GM19395 (cell line): ENCODE measurements at regions not wholly inside any gene's neighbourhood (a gene's known extent, or its start where the extent isn't known, plus 50 kb on each side); places are given as distances from the start of the nearest gene placed in this dataset.

Experiments
- ATAC-seq: cut with Tn5 transposase; IDR thresholded peaks from one replicate; pipeline ENCODE4 v1.9.1; 2021; ENCODE audit warnings: mild to moderate bottlenecking, moderate library complexity; ENCODE audit not compliant: unreplicated experiment

DNA sequence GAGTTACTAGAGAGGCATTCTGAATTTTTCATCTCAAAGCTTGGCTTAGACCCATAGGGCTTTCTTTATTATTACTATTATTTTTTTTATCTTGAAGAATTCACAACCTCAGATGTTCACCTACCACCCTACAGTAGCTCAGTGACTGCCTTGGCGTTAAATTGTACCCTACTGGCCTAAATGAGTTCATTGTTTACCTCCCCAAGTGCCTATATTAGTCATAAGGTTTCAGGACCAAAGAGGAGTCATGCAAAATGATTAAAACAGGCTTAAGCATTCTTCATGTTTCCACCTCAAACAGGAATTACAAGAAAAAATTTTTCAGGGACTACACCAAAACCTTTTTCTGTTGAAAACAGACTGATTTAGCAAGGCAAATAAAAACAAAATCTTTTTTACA is 751.5 kb downstream of the SQOR start:
- no peak for ATAC-seq

DNA sequence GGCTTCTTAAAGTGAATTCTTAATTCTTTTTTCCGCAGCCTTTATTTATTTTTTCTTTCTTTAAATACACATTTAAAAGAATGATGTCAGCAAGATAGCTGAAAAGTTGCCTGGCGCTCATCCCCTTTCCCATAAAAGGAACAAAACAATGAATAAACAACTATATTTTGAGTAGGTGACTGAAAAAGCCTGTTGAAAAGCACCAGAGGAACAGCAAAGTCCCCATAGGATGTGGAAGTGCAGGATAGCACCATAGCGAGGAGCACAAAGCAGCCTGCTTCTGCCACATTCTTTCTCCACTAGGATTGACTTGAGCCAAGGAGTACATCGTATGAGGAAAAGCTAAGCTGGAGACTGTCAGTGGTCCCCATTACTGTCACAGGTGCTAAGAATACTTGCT is 754.9 kb downstream of the SQOR start:
- ATAC-seq: no peak

DNA sequence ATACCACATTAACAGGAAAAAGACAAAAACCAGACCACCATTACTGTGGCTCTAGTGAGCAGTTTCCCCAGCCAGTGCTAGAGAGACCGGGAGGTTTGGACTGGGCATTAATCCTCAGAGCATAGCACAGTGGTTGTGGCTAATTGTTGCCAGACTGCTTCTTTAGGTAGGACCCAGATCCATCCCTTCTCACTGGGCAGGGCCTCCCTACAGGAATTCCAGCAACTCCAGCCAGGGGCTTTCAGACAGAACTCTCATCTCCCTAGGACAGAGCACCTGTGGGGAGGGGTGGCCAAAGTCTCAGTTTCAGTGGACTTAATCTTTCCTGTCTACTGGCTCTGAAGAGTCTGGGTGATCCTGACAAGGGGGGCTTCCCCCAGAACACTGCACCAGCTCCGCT is 759.6 kb downstream of the SQOR start:
- ATAC-seq: no peak

DNA sequence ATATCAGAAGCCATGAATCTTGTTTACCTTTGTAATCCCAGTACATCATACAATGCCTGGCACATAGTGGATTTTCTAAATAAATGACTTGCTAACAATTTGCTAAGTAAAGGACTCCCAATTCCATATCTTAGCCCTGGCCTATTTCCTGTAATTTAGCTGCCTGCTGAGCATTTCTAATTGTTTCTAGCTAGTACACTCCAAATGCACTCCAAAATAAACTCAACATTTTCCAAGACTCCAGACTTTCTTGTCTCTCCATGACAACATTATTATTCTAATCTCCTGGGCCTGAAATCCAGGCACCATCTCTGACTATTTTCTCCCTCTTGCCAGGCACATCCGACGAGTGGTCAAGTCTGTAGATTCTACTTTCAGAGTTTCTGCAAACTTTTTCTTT is 773.5 kb downstream of the SQOR start:
- no peak for ATAC-seq

DNA sequence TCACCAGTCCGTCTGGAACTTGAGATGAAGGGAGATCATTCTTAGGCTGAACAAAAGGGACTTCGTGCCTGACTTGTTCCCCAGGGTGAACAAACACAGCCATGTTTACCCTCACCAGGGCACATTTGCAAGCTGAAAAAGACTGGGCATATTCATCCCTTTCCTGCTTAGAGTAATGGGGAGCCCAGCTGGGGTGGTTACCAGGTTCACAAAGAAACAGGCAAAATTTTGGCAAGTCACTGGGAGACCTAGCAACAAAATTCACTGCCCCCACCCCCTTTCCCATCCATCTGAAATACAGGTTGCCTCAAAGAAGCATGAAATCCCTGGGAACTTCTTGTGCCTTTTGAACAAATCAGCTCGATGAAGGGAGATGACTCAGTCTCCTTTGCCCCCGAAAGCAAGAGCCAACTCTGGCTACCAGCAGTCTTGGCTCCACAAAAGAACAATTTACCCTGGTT is 775.0 kb downstream of the SQOR start:
- ATAC-seq: no peak

DNA sequence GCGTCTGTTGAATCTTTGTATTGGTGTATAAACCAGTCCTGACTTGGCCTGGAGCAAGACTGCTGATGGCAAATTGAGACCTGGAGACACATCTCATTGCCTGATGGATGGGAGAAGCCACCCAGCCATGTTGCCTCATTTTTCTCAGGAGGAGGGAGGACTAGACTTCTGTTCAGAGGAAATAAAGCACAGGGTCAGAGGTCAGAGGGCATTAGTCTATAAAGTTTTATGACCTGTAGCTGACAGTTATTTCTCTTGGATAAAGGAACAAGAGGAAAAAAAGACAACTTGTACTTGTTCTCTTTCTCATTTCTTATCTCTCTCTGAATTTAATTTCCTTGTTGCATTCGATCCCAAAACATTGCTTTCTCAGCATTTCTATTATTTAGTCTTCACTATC is 775.9 kb downstream of the SQOR start:
- ATAC-seq: no peak

DNA sequence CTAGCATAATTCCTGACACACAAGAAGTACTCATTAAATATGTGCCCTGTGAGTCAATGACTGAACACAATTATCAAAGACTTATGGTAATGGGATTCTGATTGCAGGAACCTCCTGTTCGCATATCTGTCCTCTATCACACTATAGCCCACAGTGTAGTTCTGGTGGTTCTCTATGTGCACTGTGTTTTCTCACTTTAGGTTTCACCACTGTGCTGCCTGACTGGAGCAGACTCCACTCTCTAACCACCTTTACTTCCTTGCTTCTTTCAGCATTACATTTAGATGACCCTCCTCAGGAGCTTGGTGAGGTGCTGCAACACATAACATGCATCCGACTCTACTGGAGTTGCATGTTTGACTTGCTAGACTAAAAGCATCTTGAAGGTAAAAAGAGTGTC is 777.1 kb downstream of the SQOR start:
- ATAC-seq: no peak

DNA sequence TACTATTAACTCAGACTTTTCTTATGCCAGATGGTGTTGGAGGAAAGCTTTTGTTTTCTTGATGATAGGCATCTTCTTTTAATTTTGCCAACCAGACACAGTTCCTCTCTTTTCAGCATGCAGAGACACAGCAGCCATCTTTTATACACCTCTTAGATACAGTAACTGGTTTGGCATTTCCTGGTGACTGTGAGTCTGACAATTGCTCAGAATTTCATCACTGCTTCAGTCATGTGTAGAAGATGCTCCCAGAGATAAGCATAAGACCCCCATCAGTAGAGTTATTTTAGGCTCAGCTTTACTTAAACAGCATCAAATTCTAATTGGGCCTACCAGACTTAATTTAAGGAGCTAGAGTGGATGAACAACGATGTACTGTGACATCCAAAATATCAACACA is 779.0 kb downstream of the SQOR start:
- ATAC-seq: no peak

DNA sequence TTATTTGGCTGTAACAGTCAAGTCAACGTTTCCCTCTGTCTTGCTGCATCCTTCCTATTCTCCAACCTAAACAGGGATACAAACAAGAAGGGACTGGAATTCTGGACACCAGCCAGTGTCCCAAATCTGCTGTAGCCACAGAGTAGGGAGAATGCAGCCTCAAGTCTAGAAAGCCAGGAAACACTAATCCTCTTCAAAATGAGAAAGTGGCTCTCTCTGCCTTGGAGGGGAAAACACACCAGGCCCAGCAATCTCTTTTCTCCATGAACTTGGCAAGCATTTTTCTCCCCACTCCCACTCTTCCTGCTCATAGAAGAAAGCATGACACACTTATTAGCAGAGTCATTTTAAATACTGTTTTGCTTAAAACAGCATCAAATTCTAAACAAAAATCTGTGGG is 781.7 kb downstream of the SQOR start:
- ATAC-seq: no peak

DNA sequence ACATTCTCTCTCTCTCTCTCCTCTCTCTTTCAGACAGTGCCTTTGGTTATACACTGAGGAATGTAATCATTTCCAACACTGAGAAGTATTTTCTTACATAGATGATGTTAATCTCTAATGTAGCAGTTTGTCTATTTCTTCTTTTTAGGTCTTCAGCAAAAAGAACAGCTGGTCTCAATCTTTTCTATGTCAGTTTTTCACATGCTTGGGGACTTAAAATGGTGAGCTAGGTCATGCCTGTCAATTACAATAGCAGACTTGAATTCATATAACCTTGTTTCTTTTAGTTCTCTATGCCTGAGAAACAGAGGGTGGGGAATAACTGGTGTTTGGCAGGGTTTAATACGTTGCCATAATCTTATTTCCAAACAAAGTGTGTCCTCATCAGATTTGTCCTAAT is 786.2 kb downstream of the SQOR start:
- ATAC-seq: no peak

DNA sequence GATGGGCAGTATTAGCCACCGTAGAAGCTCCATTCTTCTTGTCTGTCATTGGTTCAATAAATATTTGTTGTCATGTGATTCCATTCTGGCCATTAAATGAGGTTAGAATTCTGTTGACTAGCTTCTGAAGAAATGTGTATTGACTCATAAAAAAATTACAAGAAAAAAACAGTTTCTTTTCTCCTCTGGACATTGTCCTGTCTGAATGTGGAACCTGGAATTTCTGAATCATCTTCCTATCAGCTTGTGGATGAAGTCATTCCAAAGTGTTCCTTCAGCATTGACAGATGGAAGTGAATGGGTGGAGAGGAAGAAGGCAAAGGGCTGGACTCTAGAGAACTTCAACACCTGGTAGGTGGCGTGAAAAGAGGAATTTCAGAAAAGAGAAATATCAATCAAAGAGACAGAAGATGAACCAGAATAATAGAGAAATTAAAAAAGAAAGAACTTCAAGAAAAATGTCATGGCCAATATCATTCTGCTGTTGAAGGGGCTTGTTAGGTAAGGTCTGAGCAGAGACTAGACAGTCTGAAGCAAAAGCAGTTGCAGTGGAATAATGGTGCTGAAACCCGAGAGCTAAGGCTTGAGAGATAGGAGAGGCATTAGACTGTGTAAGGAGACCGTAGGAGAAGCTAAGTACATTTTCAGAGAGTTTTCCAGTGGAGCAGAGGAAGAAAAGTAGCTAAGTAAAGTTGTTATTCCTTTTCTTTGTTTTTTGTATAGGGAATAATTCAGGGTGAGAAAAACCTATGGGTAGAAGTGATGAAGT is 806.6 kb downstream of the SQOR start:
- ATAC-seq: no peak

DNA sequence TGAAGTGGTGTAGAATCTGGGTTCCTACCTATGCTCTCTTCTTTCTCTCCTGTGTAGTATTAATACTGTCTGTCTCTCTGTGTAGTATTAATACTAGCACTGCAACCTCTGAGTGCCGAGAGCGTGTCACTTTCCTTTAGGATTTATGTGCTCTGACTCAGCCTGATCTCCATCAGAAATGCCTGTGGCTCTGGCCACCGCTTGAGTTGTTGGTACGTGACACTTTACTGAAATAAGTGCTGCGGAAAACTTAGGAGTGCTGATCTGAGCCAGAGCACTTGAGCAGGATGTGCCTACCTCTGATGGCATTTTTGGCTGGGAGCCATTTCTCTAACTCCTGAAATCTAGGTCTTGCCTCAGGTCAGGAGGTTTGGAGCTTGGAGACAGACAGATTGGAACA is 807.4 kb downstream of the SQOR start:
- ATAC-seq: no peak

DNA sequence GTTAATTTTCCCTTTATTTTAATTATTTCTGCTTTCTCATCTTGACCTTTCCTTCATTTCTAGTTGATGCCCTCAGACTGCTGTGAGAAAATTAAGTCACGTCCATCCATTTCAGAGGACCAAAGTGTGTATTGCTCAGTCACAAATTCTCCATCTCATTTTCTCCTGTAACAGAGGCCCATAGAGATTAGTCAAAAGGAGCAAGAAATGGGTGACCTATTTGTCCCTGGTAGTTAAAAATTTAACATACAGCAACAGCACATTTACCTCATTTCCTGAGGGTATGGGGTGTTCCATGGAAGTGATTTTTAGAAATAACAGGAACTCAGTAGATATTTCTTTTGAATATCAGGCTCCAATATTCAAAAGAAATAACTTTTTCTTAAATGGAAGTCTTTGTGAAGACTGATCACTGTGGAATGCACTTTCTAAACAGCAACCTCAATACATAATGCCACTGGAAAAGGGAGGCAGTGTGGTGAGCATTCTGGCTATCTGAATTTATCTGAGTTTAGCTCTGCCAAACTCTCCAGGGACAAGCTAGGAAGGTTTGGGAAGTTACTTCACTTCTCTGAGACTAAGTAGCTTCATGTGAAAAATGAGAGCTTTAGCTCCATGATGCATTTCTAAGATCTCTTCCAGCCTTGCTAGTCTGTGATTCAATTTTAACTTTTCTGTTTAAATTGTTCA is 808.2 kb downstream of the SQOR start:
- ATAC-seq: no peak

DNA sequence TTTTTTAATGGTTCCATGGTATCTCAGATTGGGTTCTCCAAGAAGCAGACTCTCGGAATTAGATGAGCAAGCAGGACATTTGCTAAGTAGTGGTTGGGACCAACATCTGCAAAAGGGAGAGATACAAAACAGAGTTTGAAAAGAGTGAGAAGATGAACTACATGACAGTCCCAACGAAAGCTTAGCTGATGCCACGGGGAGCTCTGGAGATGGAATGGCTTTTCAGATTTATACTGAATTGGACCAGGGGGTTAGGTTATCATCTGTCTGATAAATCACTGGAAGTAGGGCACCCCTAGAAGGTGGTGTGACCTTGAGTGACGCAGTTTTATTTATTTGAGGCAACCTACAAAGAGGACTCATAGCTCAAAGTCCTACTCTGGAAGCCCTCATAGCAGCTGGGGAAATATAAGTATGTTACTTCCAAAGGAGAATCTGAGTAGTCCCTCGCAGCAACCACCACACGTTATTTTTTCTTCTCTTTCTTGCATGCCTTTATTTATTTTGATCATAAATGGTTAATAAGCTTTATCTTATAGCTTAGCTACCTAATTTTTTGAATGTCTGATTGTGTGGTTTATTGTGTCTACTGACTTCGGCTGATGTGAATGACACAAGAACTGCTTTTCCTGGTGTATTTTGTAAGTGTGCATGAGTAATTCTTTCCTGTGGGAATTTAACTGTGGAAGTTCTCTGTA is 815.4 kb downstream of the SQOR start:
- no peak for ATAC-seq

DNA sequence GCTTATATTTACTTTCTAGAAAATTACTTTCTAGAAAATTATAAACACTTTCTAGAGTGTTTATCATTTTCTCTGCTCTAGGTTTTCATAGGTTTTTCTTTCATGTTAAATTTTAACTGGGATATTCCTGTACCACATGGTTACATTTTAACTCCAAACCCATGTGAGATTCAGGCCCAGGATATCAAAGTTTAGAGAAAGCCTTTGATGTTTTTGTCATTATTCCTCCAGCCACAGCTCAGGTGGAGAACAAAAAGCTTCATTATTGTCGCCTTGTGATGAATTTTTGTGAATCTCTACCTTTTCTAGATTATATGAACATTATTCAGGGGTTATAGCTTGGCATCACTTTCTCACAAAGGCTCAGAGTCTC is 816.0 kb downstream of the SQOR start:
- ATAC-seq: no peak

DNA sequence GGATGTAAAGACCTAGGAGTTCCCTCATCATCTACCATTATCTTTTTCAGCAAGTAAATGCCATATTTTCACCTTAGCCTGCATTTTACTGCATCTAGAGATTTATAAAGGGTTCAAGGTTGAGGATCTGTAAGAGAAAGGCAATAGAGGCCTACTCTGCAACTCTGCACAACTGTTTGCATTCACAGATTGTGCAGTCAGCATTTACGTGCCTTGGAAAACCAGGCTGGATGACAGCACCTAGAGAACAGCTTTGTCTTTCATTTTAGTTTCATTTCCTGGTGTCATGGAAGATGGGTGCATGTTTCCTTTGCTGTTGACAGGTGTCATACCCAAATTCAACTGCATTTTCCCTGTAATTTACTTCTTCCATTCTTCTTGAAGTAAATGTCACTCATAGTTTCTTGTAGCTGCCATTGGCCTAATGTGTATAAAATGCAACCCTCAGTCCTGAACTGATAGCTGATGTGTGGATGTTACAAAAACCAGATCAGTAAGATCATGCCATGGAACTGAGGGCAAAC is 817.5 kb downstream of the SQOR start:
- ATAC-seq: no peak

DNA sequence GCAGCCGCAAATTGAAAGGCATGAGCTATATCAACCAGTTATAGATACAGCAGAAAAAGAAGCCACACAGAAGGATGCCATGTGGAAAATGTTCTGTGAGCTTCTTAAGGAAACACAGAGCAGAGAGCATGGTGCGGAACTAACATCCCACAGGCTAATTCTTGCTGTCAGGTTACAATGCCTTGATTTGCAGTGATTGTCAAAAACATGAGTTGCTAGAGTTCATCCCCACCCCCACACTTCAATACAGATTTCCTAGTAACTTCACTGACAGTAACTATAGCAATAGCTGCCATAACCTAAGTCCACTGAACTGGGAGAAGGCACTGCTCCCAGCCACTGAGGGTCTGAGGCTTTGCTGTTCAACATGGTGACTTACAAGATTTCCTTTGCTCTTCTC is 821.6 kb downstream of the SQOR start:
- no peak for ATAC-seq

DNA sequence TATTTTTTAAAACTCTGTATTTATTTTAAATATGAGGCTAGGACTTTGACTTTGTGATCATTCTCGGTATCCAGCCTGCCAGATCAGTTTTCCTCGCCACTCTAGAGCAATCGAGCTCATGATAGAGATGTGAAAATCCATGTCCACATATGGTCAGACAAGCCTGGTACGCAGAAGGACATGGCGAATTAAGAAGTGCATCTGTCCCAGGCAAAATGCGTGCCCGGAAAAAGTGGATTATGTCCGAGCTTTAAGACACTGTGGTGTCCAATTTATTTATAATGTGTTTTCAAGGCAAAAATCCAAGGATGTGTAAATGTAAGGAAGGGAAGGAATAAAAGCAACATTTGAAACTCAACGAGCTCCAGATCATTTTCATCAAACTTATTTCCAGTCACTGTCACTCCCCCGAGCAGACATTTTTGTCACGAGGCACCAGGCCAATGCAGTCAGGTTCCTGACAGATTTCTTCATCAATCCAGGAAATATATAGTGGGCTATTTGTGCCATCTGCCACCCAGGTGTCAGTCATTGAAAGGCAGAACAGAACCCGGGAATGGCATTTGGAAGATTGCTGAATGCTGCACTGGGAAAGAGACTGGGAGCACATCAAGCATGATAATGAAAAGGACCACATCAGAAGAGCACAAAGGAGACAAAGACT is 825.7 kb downstream of the SQOR start:
- ATAC-seq: no peak

DNA sequence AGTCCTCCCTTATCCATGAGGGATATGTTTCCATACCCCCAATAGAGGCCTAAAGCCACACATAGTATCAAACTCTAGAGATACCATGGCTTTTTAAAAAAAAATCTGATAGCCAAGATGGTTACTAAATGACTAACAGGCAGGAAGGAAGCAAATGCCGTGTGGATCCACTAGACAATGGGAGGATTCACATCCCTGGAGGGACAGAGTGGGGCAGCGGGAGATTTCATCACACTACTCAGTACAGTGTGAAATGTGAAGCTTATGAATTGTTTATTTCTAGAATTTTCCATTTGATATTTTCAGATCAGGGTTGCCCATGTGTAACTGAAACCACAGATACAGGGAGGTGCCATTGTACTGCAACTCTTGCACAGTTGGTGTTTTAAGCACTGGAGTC is 826.6 kb downstream of the SQOR start:
- no peak for ATAC-seq

DNA sequence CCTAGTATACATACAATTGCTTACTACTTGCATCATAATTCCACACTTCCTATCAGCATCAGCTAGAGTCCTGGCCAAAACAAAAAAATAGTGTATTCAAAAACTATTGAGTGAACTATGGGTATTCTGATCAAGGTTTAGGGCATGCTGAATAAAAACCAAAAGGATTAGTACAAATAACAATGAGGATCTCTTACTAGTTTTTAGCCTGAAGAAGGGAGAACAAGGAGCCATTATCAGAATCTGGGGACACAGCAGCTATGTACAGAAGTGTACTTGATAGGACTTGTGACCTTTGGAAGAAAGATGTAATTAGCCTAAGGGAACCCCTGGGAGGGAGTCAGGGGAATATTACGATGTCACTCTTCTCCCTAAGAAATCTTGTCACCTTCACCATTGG is 832.2 kb downstream of the SQOR start:
- no peak for ATAC-seq

DNA sequence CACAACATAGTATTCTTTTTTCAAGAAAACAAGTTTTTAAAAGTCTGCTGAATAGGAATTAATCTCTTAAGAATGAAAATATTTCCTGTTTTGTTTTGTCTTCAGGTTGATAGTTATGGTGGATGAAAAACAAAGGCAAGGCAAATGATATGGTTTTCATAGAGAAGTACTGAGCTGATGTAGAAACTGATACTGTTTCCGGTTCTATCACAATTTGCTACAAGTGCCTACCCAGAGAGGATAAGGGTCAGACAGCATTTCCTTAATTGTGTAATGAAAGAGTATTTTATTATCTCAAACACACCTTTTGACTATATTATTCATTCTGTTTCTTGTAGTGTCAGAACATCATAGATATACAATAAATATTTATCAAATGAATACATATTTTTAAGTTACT is 836.3 kb downstream of the SQOR start:
- no peak for ATAC-seq
